ENCODE measurements at regions not wholly inside any gene's neighbourhood (a gene's known extent, or its start where the extent isn't known, plus 50 kb on each side); places are given as distances from the start of the nearest gene placed in this dataset.
A peak's percentile ranks its signal among the peaks of the same experiment; 100 is the strongest.
"Not testable (repeated sequence)": the region's sequence is repeated elsewhere in the genome, so short reads cannot be mapped to it uniquely, and the experiment has no call there.

GRCh38 chr9:105984714-105985113, 290.4 kb downstream of the TMEM38B start:
- no peak for DNase-seq

- DNase-seq: no peak
Measured at GRCh38 chr9:105993116-105993854, 298.9 kb downstream of the TMEM38B start.

- DNase-seq: peak; percentile 61
Measured at GRCh38 chr9:105993921-105994715, 299.8 kb downstream of the TMEM38B start.

- no peak for DNase-seq
Measured at GRCh38 chr9:105994970-105995369, 300.6 kb downstream of the TMEM38B start.

GRCh38 chr9:106017198-106017740, 322.9 kb downstream of the TMEM38B start:
- no peak for DNase-seq

- peak; percentile 21 for DNase-seq
Measured at GRCh38 chr9:106019039-106019680, 324.8 kb downstream of the TMEM38B start.

GRCh38 chr9:106019702-106020101, 325.4 kb downstream of the TMEM38B start:
- DNase-seq: no peak

GRCh38 chr9:106020186-106020585, 325.8 kb downstream of the TMEM38B start:
- no peak for DNase-seq

GRCh38 chr9:106023455-106023854, 329.1 kb downstream of the TMEM38B start:
- DNase-seq: no peak

GRCh38 chr9:106025453-106025852, 331.1 kb downstream of the TMEM38B start:
- DNase-seq: no peak

- DNase-seq: not testable (repeated sequence)
Measured at GRCh38 chr9:106030146-106030545, 335.8 kb downstream of the TMEM38B start.

GRCh38 chr9:106032978-106033377, 338.6 kb downstream of the TMEM38B start:
- DNase-seq: peak; percentile 90

GRCh38 chr9:106035806-106036205, 341.5 kb downstream of the TMEM38B start:
- DNase-seq: no peak

GRCh38 chr9:106038266-106039001, 344.1 kb downstream of the TMEM38B start:
- no peak for DNase-seq

- no peak for DNase-seq
Measured at GRCh38 chr9:106039151-106039935, 345.0 kb downstream of the TMEM38B start.

GRCh38 chr9:106041920-106042319, 347.6 kb downstream of the TMEM38B start:
- DNase-seq: not testable (repeated sequence)

GRCh38 chr9:106051545-106051944, 357.2 kb downstream of the TMEM38B start:
- DNase-seq: no peak

- no peak for DNase-seq
Measured at GRCh38 chr9:106052166-106052565, 357.8 kb downstream of the TMEM38B start.

GRCh38 chr9:106052735-106053134, 358.4 kb downstream of the TMEM38B start:
- DNase-seq: no peak

GRCh38 chr9:106056328-106056727, 362.0 kb downstream of the TMEM38B start:
- DNase-seq: no peak

- DNase-seq: no peak
Measured at GRCh38 chr9:106058460-106058859, 364.1 kb downstream of the TMEM38B start.

GRCh38 chr9:106059886-106060285, 365.5 kb downstream of the TMEM38B start:
- DNase-seq: no peak

All from NCI-H748 treated with DMSO at 0.1 percent for 48 hours (cell line).